ENCODE measurements at regions not wholly inside any gene's neighbourhood (a gene's known extent, or its start where the extent isn't known, plus 50 kb on each side); places are given as distances from the start of the nearest gene placed in this dataset.
"Not testable (repeated sequence)": the region's sequence is repeated elsewhere in the genome, so short reads cannot be mapped to it uniquely, and the experiment has no call there.

GRCh38 chr4:155441475-155441874 is 64.7 kb upstream of the MAP9 start:
- Histone ChIP-seq H3K4me2 (replicated peaks; ENCODE audit: low read depth, low read length, poor library complexity, severe bottlenecking) (no peak overlapping the region), H4K20me1 (ENCODE audit: control insufficient read depth, insufficient read depth, low read length, poor library complexity, severe bottlenecking) (no peaks in the 10 kb centered on the region), H3K27ac (ENCODE audit: low read length in 2 of 2) (no peak overlapping the region), H3K4me3 (ENCODE audit: control extremely low read depth in 1 of 5, extremely low read depth in 1 of 5, insufficient read depth in 1 of 5, low read depth in 2 of 5, low read length in 4 of 5) (no peak overlapping the region), H3K36me3 (replicated peaks in 1 of 2; ENCODE audit: control extremely low read depth in 1 of 2, control insufficient read depth in 1 of 2, extremely low read depth in 1 of 2, insufficient read depth in 2 of 2, low read length in 1 of 2) (no peaks in the 10 kb centered on the region), H3K79me2 (ENCODE audit: control insufficient read depth, insufficient read depth, low read length) (no peaks in the 10 kb centered on the region), H3K4me1 (ENCODE audit: control insufficient read depth in 2 of 2, insufficient read depth in 2 of 2, low read length in 2 of 2) (no peaks in the 10 kb centered on the region), H3K9me3 (ENCODE audit: control extremely low read depth in 1 of 3, control insufficient read depth in 2 of 3, insufficient read depth in 1 of 3, low read length in 2 of 3) (no peaks in the 10 kb centered on the region), H2AFZ (ENCODE audit: insufficient read depth, low read depth, low read length, poor library complexity, severe bottlenecking) (no peak overlapping the region), H3K27me3 (replicated peaks in 1 of 4; ENCODE audit: control extremely low read depth in 1 of 4, control insufficient read depth in 3 of 4, insufficient read depth in 4 of 4, low read length in 3 of 4) (peaks cover 0 to 5% (median 0%) of the 10 kb centered on the region in 4 experiments), H3K9ac (ENCODE audit: low read length) (no peak overlapping the region)
- Mint-ChIP-seq H3K27ac (no peak overlapping the region), H3K4me1 (no peaks in the 10 kb centered on the region), H3K9me3 (ENCODE audit: insufficient read depth) (no peaks in the 10 kb centered on the region), H3K4me3 (no peak overlapping the region), H3K27me3 (peaks cover 20% of the 10 kb centered on the region)
- ChIA-PET CTCF (interaction anchor here (0.8 to 1.5 kb wide), 2 partner anchors 346 to 512 kb away, joined by 3 to 4 read pairs; partner anchors contain the start of gene CTSO), POLR2A (no interaction called here)
- 87% methylated on average over 1 of the region's 1 CpG for WGBS (ENCODE audit: insufficient coverage)
- TF ChIP-seq CTCF (IDR thresholded peaks at IDR 0.05): no peak
- TF ChIP-seq EZH2 (IDR thresholded peaks at IDR 0.05; ENCODE audit: borderline replicate concordance, insufficient read depth, low read depth, low read length, poor library complexity, severe bottlenecking): no peak
- ATAC-seq (ENCODE audit: low read depth) (no peak), DNase-seq (no peak)
- intact Hi-C loops (cut with micrococcal nuclease): no loop called here

DNA sequence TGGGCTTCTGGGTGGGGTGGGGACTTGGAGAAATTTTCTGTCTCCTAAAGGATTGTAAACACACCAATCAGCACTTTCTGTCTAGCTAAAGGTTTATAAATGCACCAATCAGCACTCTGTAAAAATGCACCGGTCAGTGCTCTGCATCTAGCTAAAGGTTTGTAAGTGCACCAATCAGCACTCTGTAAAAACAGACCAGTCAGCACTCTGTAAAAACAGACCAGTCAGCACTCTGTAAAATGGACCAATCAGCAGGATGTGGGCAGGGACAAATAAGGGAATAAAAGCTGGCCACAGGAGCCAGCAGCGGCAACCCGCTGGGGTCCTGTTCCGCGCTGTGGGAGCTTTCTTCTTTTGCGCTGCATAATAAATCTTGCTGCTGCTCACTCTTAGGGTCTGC is 63.0 kb upstream of the MAP9 start:
- POLR2A ChIA-PET; H3K27ac Mint-ChIP-seq; H3K27me3 ChIP-seq (replicated peaks in 1 of 4; ENCODE audit: control extremely low read depth in 1 of 4, control insufficient read depth in 3 of 4, insufficient read depth in 4 of 4, low read length in 3 of 4); intact Hi-C loops (cut with micrococcal nuclease); H3K9me3 Mint-ChIP-seq (ENCODE audit: insufficient read depth); H3K79me2 ChIP-seq (ENCODE audit: control insufficient read depth, insufficient read depth, low read length); H4K20me1 ChIP-seq (ENCODE audit: control insufficient read depth, insufficient read depth, low read length, poor library complexity, severe bottlenecking); H3K4me1 Mint-ChIP-seq; H3K4me2 ChIP-seq (replicated peaks; ENCODE audit: low read depth, low read length, poor library complexity, severe bottlenecking); H3K4me1 ChIP-seq (ENCODE audit: control insufficient read depth in 2 of 2, insufficient read depth in 2 of 2, low read length in 2 of 2); H3K4me3 Mint-ChIP-seq; H3K4me3 ChIP-seq (ENCODE audit: control extremely low read depth in 1 of 5, extremely low read depth in 1 of 5, insufficient read depth in 1 of 5, low read depth in 2 of 5, low read length in 4 of 5); ATAC-seq (ENCODE audit: low read depth); H3K36me3 ChIP-seq (replicated peaks in 1 of 2; ENCODE audit: control extremely low read depth in 1 of 2, control insufficient read depth in 1 of 2, extremely low read depth in 1 of 2, insufficient read depth in 2 of 2, low read length in 1 of 2); H3K9me3 ChIP-seq (ENCODE audit: control extremely low read depth in 1 of 3, control insufficient read depth in 2 of 3, insufficient read depth in 1 of 3, low read length in 2 of 3); H2AFZ ChIP-seq (ENCODE audit: insufficient read depth, low read depth, low read length, poor library complexity, severe bottlenecking); H3K9ac ChIP-seq (ENCODE audit: low read length); DNase-seq; H3K27ac ChIP-seq (ENCODE audit: low read length in 2 of 2): not testable (repeated sequence)
- H3K27me3 Mint-ChIP-seq: peaks cover 18% of the 10 kb centered on the region
- 95% methylated on average over 5 of the region's 6 CpGs for WGBS (ENCODE audit: insufficient coverage)
- CTCF ChIA-PET: interaction anchor here (0.8 kb wide), 1 partner anchor 347 kb away, joined by 3 read pairs; no protein-coding TSS in a partner anchor
